Loucy (cell line): ENCODE measurements at regions not wholly inside any gene's neighbourhood (a gene's known extent, or its start where the extent isn't known, plus 50 kb on each side); places are given as distances from the start of the nearest gene placed in this dataset.

Experiments
- EZH2phosphoT487 ChIP-seq: fragments of 200-600 bp; IDR thresholded peaks from 2 replicates; pipeline ENCODE4 v1.6.1; 2018; ENCODE audit warnings: antibody characterized with exemption, mild to moderate bottlenecking, moderate library complexity, borderline replicate concordance
- TF ChIP-seq, protein P1 (sequence below): fragments of 200-600 bp; sonication (generic); conservative IDR thresholded peaks from 2 replicates; pipeline ENCODE4 v1.5.1; 2014; ENCODE audit warnings: mild to moderate bottlenecking, antibody characterized with exemption, low read length

- TF ChIP-seq, protein P1, sequence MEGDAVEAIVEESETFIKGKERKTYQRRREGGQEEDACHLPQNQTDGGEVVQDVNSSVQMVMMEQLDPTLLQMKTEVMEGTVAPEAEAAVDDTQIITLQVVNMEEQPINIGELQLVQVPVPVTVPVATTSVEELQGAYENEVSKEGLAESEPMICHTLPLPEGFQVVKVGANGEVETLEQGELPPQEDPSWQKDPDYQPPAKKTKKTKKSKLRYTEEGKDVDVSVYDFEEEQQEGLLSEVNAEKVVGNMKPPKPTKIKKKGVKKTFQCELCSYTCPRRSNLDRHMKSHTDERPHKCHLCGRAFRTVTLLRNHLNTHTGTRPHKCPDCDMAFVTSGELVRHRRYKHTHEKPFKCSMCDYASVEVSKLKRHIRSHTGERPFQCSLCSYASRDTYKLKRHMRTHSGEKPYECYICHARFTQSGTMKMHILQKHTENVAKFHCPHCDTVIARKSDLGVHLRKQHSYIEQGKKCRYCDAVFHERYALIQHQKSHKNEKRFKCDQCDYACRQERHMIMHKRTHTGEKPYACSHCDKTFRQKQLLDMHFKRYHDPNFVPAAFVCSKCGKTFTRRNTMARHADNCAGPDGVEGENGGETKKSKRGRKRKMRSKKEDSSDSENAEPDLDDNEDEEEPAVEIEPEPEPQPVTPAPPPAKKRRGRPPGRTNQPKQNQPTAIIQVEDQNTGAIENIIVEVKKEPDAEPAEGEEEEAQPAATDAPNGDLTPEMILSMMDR: no peak
- TF ChIP-seq EZH2phosphoT487: no peak
Measured at GRCh38 chr16:73413830-73414190, 365.9 kb upstream of the ZFHX3 start.
